ENCODE measurements at regions not wholly inside any gene's neighbourhood (a gene's known extent, or its start where the extent isn't known, plus 50 kb on each side); places are given as distances from the start of the nearest gene placed in this dataset.

DNA sequence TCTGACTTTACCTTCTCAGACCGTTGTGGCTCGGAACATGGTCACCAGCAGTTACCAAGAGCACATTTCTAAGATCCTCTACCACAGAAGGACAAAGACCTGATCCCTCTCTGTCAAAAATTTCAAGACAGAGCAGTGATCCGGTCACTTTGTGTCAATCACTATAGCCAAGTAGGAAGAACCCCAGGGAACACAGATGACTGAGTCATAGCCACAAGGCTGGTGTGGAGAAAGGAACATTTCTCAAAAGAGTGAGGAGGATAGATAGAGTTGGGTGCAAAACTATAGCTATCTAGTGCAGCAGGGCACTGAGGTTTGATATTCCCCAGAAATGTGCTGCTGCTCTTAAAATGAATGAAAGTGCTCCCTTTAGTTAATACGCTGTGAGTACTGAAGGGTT is 130.7 kb upstream of the SMIM23 start:
- TF ChIP-seq, protein P1, sequence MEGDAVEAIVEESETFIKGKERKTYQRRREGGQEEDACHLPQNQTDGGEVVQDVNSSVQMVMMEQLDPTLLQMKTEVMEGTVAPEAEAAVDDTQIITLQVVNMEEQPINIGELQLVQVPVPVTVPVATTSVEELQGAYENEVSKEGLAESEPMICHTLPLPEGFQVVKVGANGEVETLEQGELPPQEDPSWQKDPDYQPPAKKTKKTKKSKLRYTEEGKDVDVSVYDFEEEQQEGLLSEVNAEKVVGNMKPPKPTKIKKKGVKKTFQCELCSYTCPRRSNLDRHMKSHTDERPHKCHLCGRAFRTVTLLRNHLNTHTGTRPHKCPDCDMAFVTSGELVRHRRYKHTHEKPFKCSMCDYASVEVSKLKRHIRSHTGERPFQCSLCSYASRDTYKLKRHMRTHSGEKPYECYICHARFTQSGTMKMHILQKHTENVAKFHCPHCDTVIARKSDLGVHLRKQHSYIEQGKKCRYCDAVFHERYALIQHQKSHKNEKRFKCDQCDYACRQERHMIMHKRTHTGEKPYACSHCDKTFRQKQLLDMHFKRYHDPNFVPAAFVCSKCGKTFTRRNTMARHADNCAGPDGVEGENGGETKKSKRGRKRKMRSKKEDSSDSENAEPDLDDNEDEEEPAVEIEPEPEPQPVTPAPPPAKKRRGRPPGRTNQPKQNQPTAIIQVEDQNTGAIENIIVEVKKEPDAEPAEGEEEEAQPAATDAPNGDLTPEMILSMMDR (IDR thresholded peaks at IDR 0.05 in 4 of 5, conservative IDR thresholded peaks at IDR 0.05 in 1 of 5): no peak
- TF ChIP-seq POLR2A (IDR thresholded peaks at IDR 0.05): no peak

Data from gastrocnemius medialis (tissue), 4 donors.